ENCODE measurements at regions not wholly inside any gene's neighbourhood (a gene's known extent, or its start where the extent isn't known, plus 50 kb on each side); places are given as distances from the start of the nearest gene placed in this dataset.
"Not testable (repeated sequence)": the region's sequence is repeated elsewhere in the genome, so short reads cannot be mapped to it uniquely, and the experiment has no call there.

DNA sequence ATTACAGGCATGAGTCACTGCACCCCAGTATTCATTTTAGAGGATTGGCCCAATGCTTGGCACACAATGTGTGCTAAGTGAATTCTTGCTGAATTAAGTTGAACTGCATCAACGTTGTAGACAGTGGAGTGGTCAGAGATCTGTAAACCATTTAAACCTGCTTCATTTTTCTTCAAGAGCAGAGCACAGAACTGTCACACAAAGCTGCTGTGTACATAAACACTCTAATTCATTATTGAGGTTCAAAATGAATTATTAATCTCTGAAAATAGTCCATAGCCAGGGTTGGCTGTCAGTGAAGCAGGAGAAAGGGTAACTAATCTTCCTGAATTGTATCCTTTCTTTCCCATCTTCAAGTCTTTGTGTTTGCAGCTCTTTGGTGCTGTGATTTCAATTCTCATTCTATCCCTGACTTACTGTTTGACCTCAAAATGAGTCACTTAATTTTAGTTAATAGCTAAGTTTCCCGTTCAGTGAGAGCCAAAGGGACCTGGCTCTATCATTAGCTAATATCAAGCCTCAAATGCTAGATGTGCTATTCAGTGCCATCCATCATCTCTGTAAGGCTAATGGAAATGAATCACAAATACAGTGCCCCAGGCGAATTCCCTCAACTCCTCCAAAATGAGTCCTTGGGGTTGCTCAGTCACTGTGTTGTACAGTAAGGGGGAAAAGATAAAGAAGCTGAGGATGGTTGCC is 77.0 kb upstream of the TSC22D1 start:
- DNase-seq: no peak

DNA sequence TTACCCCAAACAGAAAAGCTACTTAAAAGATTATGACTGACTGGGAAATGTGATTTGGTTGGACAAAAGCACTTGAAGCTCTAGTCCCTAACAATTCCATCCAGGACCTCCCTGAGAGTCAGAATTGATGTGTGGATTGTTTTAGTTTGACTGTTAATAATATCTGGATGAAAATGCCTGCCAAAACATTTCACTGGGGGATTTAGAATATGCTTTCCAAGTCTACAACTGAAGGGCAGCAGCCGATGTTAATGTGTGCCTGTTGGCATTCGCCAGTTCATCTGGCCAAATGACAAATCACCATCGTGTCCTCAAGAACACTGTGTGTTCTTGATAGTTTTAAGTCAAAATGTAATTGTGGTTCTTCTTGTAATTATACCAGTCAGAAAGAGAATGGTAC is 76.0 kb upstream of the TSC22D1 start:
- DNase-seq: no peak

DNA sequence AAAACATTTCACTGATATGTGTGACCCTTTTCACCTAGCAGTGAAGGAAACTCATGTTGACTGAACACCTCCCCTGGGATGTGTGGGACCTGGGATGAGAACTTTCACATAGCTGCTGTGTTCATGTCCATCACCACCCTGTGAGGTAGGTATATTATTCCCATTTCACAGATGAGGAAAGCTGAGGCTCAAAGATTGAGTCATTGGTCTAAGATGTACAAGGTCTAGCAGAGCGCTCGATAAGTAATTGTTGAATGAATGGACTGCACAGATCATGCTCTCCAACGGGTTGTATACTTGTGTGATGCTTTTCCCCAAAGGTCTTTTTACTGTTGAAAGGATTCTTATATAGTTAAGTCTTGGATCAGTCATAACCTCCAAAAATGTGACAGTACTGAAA is 75.6 kb upstream of the TSC22D1 start:
- no peak for DNase-seq

DNA sequence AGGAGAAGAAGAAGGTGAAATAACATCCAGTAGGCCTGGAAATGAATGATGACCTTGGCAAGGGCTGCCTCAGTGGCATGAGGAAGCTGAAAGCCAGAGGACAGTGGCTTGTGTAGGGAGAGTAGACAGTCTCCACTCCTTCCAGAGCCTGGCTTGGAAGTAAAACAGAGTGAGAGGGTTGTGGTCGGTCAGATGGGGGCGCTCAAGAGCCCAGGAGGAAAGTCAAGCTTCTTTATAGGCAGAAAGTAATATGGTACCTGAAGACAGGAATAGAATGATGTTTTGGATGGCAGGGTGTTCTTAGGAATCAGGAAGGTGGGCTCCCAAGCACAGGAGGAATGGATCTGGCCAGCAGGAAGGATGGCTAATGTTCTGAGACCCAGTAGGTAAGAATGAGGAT is 75.1 kb upstream of the TSC22D1 start:
- DNase-seq: no peak

DNA sequence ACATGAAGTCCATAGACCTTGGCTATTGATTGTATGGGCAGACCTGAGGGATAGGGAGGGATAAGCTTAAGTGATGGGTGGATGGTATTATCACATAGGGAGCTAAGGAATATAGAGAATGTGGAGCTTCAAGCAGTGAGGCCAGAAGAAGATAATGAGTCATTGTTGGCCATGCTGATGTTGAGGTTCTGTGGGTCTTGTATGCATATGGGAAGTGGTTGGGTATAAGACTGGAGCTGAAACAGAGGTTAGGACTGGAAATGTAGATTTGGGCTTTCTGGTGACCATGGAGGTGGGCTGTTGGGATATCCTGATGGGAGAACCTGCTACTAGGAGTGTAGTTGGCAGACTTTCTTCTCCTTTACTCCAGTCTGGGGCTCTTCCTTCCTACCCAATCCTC is 73.7 kb upstream of the TSC22D1 start:
- no peak for DNase-seq

DNA sequence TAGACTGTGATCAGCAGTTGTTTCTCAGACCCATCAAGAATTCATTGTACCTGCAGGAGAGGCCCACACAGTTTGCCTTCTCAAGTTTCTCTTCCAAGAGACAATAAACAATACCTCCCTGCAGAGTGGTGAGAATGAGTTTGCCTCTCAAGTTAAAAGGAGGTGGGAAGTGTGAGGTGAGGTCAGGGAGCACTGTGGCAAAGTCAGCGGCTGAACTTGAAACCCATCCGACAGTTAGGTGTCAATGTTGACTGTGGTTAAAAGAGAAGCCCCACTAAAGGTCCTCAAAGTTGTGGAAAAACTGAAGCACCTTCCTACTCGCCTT is 72.9 kb upstream of the TSC22D1 start:
- DNase-seq: peak; percentile 58

DNA sequence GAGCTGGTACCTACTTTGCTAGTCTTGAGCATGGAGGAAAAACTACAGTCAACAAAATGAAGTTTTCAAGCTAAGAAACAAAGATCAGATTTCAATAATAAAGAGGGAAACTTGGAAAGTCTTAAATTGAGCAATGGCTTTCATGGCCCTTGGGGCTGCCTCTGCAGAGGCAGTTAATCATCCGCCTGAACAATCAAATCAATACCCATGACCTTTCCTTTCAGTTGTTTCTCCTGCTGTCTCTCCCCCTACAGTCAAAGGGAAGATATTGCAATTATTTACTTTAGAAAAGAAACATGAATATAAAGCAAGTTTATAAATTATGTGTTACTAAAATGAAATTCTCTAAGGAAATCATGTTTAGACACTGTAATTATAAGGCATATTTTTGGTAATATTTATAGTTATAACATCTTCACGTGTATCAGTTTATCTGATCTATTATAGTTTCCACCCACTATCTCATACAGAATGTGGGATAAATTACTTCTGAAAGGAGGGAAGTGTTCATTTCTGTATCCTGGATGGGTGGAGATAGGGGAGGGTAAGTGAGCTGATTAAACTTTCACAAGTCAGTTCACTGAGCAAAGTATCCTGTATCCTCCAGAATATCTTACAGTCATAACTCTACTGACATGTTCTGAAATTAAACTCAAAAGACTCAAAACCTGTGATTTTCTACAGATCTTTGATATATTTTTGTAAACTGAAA is 72.4 kb upstream of the TSC22D1 start:
- DNase-seq: peak; percentile 34

DNA sequence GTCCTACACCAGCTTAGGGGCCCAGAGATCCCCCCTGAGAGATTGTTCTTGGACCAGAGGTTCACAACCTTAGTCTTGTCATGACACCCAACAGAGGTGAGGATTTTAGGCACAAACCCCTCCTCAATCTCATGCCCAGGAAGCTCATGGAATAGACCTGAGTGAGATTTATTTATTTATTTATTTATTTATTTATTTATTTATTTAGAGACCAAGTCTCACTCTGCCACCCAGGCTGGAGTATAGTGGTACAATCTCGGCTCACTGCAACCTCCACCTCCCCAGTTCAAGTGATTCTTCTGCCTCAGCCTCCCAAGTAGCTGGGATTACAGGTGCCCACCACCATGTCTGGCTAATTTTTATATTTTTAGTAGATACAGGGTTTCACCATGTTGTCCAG is 71.4 kb upstream of the TSC22D1 start:
- DNase-seq: not testable (repeated sequence)

DNA sequence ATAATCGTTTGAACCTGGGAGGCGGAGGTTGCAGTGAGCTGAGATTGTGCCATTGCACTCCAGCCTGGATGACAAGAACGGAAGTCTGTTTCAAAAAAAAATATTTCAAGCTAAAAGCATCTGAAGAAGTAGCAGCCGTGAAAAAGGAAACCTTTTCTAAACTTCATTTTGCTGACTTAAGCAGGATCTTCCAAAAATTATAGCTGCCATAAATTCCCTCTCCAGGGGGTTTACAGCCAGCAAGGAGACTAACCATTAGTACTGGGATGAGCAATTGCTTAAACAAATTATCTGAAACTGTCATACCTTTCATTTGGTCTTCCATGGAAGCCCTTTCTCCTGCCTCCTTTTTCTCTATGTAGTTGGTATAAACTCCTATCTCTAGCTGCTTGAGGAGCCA is 69.9 kb upstream of the TSC22D1 start:
- DNase-seq: no peak

DNA sequence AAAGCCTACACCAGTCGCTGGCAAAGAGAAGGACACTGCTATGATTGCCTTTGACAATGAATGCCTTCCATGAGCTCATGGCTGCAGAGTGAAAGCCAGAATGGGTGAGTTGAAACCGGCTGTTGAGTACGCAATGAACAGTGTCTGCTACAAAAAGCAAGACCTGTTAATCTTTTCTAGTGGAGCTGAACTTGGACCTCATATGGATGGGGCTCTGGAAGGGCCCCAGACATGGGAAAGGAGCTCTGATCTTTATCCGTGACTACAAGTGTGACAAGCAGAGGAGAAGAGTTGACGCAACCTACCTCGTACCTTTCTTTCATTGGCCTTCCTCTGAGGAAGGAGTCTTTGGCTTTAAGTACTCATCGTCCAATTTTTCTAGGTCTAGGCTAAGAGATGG is 67.1 kb upstream of the TSC22D1 start:
- no peak for DNase-seq

DNA sequence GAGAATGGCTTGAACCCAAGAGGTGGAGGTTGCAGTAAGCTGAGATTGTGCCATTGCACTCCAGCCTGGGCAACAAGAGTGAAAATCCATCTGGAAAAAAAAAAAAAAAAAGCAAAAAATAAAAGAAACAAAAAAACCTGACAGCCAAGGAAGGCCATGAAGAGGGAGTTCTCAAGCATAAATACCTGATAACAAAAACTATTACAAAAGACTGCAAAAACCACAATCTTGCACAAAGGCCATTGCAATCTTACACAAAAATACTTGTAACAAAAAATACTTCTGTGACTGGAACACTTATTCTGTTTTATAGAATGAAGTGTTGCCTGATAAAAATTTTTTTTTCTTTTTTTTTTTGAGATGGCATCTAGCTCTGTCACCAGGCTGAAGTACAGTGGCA is 61.5 kb upstream of the TSC22D1 start:
- no peak for DNase-seq

DNA sequence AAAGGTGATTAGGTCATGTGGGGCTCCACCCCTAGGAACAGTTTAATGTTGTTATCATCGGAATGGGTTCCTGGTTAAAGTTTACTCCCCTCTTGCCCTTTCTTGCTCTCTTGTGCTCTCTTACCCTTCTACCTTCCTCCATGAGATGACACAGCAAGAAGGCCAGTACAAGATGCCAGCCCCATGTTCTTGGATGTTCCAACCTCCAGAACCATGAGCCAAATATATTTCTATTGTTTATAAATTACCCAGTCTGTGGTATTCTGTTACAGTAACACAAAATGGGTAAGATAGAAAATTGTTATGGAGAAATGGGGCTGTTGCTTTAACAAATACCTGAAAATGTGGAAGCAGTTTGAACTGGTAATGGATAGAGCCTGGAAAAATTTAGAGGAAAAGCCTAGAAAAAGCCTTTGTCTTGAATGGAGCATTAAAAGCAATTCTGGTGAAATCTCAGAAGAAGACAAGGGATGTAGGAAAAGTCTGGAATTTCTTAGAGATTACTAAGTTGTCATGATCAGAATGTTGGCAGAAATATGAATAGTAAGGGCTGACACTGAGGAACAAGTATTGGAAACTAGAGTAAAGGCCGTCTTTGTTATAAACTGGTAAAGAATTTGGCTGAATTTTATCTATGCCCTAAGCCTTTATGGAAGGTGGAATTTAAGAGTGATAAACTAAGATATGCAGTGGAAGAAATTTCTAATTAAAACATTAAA is 53.5 kb upstream of the TSC22D1 start:
- no peak for DNase-seq

DNA sequence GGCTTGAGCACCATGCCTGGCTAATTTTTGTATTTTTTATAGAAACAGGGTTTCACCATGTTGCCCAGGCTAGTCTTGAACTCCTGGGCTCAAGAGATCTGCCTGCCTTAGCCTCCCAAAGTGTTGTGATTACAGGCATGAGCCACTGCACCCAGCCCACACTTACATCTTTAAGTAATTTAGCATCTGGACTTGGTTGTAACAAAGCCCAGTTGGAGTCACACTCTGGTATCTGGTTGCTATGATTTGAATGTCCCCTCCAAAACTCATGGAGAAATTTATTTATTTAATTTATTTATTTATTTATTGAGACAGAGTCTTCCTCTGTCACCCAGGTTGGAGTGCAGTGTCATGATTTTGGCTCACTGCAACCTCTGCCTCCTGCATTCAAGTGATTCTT is 52.7 kb upstream of the TSC22D1 start:
- DNase-seq: not testable (repeated sequence)

DNA sequence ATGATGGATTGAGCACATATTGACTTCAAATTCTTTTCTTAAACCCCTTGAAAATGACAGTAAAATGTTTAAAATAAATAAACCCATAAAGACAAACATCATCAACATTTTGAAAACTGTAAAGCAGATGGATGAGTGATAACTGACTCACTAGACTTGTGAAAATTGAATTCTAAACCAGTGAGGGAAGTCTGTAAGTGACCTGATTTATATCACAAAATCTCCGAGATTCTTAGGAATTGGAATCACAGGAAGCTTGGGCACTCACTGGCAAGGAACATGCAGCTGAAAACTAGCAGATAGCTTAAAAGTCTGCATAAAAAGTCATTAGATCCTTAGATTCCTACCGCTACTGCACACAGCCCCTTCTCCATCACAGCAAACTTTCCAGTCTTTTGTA is 51.3 kb upstream of the TSC22D1 start:
- no peak for DNase-seq

DNA sequence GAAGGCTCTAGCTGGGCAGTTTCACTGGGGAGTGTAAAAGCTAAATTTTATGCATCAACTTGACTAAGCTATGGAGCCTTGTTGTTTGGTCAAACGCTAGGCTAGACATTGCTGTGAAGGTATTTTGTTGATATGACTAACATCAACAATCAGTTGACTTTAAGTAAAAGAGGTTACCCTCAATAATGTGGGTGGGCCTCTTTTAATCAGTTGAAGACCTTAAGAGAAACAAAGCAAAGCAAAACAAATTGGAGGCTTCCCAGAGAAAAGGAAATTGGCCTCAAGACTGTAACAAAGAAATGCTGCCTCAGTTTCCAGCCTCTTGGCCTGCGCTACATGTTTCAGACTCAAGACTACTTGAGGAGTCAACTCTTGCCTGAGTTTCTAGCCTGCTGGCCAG is 50.0 kb upstream of the TSC22D1 start:
- no peak for DNase-seq
